ENCODE measurements at regions not wholly inside any gene's neighbourhood (a gene's known extent, or its start where the extent isn't known, plus 50 kb on each side); places are given as distances from the start of the nearest gene placed in this dataset.
A peak's percentile ranks its signal among the peaks of the same experiment; 100 is the strongest.

DNA sequence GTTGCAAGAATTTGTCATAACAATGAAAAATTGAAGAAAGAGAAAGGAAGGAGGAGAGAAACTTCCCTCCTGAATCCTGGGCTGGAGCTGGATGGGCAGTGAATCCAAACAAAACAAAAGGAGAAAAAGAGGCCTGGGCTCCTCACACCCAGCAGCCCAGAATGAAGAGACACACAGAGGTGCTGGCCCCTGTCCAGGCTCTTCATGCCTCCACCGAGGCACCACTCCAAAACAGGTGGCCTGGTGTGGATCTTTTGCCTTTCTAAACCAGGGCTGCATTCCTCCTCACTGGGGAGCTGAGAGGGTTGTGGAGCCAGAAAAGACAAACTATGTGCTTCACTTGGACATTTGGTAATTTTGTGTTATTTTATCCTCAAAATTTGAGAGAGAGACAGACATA, 76.0 kb downstream of the FAM124B start:
- Mint-ChIP-seq H3K4me1 (no peaks in the 10 kb centered on the region), H3K27ac (no peak overlapping the region), H3K36me3 (no peaks in the 10 kb centered on the region), H3K9me3 (no peaks in the 10 kb centered on the region), H3K27me3 (peaks cover 14% of the 10 kb centered on the region), H3K4me3 (no peak overlapping the region)

DNA sequence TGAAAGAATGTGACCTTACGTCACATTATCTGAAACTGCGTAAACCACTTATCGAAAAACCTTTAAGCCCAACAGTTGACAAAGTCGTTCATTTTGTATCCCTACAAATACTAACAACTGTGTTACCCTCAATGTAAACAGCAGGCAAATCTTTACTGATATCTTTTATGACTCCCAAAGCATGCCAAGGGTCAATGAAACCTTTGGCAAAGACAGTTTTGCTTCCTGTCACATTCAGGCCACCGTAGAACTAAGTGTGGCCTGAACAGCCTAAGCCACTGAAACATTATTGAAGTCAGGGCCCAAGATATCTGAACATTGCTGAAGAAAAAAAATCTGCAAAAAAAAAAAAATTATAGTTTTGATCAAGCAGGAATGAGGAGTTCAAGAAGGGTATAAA, 77.3 kb downstream of the FAM124B start:
- Mint-ChIP-seq H3K27me3 (peaks cover 14% of the 10 kb centered on the region), H3K4me3 (no peak overlapping the region), H3K36me3 (no peaks in the 10 kb centered on the region)

DNA sequence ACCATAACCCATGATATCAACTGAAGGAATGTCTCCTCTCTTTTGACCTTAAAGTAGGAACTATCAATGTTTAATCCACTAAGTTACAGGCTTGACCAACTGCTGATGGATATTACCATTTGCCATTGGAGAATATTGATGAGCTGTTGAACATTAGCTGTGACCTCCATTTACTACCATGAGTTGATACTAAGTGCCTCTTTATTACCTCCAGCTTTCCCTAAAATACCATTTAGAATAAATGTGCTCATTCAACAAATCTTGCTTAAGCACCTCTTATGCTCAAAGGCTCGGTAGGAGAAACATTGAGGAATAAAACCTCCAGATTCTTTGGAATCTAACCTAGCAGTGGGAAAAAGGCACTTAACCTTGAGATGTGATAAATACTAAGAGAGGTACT, 81.2 kb downstream of the FAM124B start:
- H3K36me3 Mint-ChIP-seq = no peaks in the 10 kb centered on the region
- no peak overlapping the region for H3K27ac Mint-ChIP-seq
- no peaks in the 10 kb centered on the region for H3K4me1 Mint-ChIP-seq
- H3K27me3 Mint-ChIP-seq = peaks cover 11% of the 10 kb centered on the region
- no peaks in the 10 kb centered on the region for H3K9me3 Mint-ChIP-seq
- no peak overlapping the region for H3K4me3 Mint-ChIP-seq

More for the DNA sequence above, 77.3 kb downstream of the FAM124B start:
- H3K4me1 Mint-ChIP-seq = no peaks in the 10 kb centered on the region
- H3K9me3 Mint-ChIP-seq = no peaks in the 10 kb centered on the region
- no peak overlapping the region for H3K27ac Mint-ChIP-seq

DNA sequence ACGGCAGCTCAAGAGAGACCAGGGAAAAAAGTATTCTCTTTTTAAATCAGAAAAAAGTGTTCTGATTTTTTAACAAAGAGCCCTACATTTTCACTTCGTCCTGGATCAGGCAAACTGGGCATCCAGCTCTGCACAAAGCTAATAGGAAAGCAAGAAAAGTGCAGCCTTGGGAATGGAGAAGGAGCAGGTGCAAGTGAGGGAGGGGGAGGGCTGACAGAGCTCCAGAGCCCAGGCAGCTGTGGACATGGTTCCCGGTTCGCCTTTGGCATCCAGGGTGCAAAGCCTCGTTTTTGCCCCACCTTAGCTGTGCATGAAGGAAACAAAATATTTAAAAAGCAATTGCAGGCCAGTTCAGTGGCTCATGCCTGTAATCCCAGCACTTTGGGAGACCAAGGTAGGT, 82.2 kb downstream of the FAM124B start:
- Mint-ChIP-seq H3K9me3 (no peaks in the 10 kb centered on the region), H3K36me3 (no peaks in the 10 kb centered on the region), H3K27ac (no peak overlapping the region), H3K4me3 (no peak overlapping the region), H3K27me3 (peaks cover 12% of the 10 kb centered on the region), H3K4me1 (no peaks in the 10 kb centered on the region)

DNA sequence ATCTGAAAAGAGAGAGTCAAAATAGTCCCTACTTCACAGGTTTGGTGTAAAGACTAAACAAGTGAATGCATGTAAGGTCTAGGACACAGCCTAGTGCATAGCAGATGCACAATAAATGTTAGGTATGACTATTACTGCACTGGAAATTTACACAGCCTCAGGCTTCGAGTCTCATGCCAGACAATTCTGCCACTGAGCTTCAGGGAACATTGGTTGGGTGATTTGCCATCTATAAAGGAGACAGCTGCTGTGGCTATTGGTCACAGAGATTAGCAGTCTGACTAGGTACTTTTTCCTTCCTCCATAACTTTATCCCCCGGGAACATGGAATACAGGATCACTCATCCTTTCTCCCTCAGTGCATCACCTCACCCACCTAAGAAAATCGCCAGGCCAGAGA, 89.2 kb downstream of the FAM124B start:
- no peak overlapping the region for H3K27ac Mint-ChIP-seq
- H3K4me3 Mint-ChIP-seq = no peak overlapping the region
- no peaks in the 10 kb centered on the region for H3K9me3 Mint-ChIP-seq
- H3K27me3 Mint-ChIP-seq = peaks cover 15% of the 10 kb centered on the region
- no peaks in the 10 kb centered on the region for H3K36me3 Mint-ChIP-seq
- H3K4me1 Mint-ChIP-seq = no peaks in the 10 kb centered on the region

DNA sequence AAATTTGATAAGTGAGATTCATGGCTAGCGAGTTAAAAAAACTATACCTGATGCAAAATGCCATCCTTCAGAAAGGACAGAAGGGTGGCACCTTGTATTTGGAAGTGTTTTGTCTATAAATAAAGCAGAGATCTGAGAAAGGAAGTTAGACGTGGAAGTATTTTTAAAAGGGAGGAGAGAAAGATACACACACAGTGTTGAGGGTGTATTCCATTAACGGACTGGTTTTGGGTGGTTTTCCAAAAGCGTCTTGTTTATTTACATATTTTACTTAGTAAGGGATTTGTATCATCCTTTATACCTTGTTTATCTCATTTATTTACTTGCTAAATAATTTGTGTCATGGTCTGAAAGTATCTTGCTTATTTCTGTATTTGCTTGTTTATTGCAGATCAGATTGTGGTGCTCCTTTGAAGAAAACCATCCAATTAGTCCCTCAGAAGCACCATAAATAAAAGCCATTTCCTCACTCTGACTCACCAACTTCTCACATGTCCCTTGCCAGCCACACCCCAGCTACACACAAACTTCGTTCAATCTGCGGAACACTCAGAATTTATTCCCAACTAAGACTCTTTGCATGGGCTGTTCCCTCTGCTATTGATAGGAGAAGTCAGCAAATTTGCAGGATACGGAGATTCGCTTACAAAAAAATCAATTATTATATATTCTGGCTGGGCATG, 90.8 kb downstream of the FAM124B start:
- no peaks in the 10 kb centered on the region for H3K4me1 Mint-ChIP-seq
- H3K36me3 Mint-ChIP-seq = no peaks in the 10 kb centered on the region
- peaks cover 13% of the 10 kb centered on the region for H3K27me3 Mint-ChIP-seq
- no peak overlapping the region for H3K27ac Mint-ChIP-seq
- no peaks in the 10 kb centered on the region for H3K9me3 Mint-ChIP-seq
- no peak overlapping the region for H3K4me3 Mint-ChIP-seq

DNA sequence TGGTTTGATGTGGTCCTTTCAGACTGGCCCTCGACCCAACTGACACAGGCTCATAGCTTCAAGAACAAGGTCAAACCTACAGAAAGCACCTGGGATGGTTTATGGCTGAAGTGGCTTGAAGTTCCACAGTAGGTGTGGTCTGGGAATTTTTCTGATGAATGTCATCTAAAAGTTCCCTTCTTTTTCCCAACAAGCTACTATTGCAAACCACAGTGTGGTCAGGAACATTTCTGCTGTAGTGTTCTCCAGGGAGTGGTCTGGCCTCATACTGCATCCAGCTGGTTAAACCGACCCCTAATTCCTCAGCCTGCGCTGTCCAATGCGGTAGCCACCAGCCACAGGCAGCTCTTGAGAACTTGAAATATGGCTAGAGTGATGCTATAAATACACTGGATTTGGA, 92.7 kb downstream of the FAM124B start:
- Mint-ChIP-seq H3K4me1 (no peaks in the 10 kb centered on the region), H3K36me3 (no peaks in the 10 kb centered on the region), H3K9me3 (no peaks in the 10 kb centered on the region)

DNA sequence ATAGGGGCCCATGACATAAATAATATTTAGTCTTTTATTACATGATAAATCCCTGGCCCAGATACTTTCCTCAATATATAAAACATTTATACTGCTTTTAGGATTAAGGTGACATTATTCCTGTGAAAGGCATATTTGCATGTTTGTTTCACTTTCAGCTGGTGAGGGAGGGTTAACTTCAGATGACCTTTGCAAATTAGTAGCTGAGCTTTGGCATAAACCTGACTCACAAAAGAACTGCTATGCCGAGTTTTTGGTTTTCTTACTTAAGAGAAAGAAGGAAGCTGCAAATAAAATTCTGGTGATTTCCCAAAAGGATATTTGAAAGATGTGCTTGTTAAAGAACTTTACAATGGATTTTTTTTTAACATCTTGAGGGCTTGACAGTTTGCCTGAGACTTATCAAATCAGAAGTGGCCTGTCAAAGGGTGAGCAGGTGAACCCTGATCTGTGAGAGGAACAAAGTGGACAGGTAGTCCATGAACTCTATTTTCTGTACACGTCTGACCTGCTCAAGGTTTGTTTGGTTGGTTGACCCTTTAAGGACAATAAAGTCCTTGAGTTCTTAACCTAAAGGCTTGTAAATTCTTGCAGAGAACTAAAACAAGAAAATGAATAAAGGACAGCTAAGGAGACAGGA, 93.5 kb downstream of the FAM124B start:
- H3K27me3 Mint-ChIP-seq = peaks cover 8% of the 10 kb centered on the region
- H3K4me3 Mint-ChIP-seq = no peak overlapping the region
- H3K4me1 Mint-ChIP-seq = no peaks in the 10 kb centered on the region
- H3K9me3 Mint-ChIP-seq = no peaks in the 10 kb centered on the region
- no peak overlapping the region for H3K27ac Mint-ChIP-seq
- no peaks in the 10 kb centered on the region for H3K36me3 Mint-ChIP-seq

More for the DNA sequence above, 92.7 kb downstream of the FAM124B start:
- Mint-ChIP-seq H3K27ac (no peak overlapping the region), H3K27me3 (peaks cover 8% of the 10 kb centered on the region), H3K4me3 (no peak overlapping the region)

DNA sequence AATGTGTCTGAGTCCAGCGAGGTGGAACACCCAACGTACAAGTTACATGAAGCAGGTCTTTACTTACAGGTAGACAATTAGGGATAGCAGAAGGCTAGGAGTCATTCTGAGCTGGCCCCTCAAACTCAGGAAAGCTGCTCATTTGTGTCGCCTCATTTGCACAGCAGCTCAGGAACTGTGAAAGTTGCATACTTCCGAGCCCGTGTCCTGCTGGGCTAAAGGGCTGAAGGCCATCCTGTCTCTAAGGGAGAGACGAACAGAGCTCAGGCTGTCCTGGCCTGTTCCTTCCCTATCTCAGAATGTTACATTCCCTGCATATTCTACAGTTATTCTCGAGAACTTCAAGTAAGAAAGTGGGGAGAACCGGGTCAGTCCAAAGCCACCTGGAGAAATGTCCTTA, 99.0 kb downstream of the FAM124B start:
- Mint-ChIP-seq H3K27ac (no peak overlapping the region), H3K4me1 (no peaks in the 10 kb centered on the region), H3K27me3 (no peaks in the 10 kb centered on the region), H3K9me3 (no peaks in the 10 kb centered on the region), H3K36me3 (no peaks in the 10 kb centered on the region), H3K4me3 (no peak overlapping the region)

DNA sequence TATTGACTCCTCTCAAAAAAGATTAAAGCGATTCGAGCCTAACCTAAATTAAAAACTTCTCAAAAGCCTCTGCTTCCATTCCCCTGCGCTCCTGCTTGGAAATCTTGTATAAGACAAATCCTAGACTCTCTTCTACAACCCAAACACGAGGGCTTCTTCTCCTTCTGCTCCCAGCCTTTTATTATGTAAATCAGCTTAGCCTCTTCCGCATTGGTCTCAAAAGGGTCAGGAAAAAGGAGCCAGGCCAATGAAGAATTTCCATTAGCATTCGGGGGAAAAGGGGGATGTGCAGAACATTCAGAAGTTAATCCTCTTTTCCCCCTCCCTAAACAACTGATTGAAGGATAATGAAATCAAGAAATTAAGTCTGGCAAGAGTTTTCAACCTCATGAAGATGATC, 107.9 kb downstream of the FAM124B start:
- Mint-ChIP-seq H3K27ac (no peak overlapping the region), H3K27me3 (peaks cover 24% of the 10 kb centered on the region), H3K4me3 (no peak overlapping the region), H3K36me3 (no peaks in the 10 kb centered on the region), H3K4me1 (no peaks in the 10 kb centered on the region), H3K9me3 (no peaks in the 10 kb centered on the region)

DNA sequence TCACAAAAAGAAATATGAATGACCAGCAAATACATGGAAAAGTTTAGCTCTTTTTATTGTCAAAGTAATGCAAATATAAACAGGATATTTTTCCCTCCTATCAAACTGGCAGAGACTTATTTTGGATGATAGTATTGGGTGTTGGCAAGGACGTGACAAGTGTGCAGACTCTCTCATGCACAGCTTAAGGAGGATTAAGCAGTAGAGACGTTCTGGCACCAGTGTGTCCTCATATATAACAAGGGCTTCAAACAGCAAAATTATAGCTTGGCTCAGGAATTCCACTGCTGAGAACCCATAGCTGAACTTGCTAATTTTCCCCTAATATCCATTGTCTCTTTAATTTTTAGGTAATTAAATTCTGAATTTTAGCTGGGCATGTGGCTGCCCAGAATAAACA, 114.4 kb downstream of the FAM124B start:
- peak overlapping the region; percentile 30 for H3K27ac Mint-ChIP-seq
- no peaks in the 10 kb centered on the region for H3K4me1 Mint-ChIP-seq
- H3K27me3 Mint-ChIP-seq = peaks cover 28% of the 10 kb centered on the region
- no peak overlapping the region for H3K4me3 Mint-ChIP-seq
- no peaks in the 10 kb centered on the region for H3K36me3 Mint-ChIP-seq
- H3K9me3 Mint-ChIP-seq = no peaks in the 10 kb centered on the region

DNA sequence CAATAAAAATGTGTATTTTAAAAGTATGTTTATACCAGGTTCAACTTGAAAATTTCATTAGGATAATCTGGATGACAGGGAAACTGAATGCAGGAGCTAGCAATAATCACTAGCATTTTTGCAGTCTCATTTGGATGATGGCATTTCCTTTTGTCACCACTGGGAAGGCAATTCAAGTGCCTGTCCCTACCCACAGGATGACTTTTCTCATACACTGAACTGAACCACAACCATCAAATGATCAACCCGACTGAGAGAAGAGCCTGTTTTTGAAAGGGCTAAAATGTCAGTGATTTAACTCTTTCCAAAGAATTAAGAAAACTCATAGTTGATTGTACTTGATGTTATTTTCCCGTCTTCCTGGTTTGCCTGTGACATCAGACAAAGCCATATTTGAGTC, 115.0 kb downstream of the FAM124B start:
- Mint-ChIP-seq H3K4me1 (no peaks in the 10 kb centered on the region), H3K27ac (no peak overlapping the region), H3K4me3 (no peak overlapping the region), H3K9me3 (no peaks in the 10 kb centered on the region), H3K27me3 (peaks cover 25% of the 10 kb centered on the region), H3K36me3 (no peaks in the 10 kb centered on the region)

DNA sequence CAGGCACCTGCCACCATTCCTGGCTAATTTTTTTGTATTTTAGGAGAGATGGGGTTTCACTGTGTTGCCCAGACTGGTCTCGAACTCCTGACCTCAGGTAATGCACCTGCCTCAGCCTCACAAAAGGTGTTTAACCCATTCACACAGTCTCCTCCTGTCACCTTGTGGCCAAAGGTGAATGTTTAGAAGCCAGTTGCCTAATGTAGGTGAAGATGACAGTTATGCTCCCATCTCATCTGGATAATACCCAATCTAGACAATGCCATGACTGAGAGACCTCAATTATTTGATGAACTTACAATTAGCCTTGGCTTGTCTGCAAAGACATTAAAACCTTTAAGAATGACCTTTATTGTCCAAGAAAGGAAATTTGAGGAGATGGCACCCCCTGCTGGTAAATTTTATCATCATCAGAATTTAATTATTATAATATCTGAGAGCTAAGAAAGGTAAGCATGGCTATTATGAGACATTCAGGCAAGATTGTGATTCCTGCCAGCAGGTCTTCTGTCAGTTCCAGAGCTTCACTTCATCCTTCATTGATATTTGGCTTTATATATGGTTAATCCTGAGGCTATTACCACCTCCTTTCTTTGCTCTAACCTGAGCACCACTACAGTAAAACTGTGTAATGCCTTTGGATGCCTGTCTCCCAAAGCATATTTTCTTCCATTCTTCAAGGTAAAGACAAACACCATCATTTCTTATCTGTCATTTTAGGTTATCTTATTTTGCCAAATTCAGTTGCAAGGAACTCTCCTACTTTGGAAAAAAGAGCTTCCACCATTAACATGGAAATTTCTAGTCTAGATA, 117.6 kb downstream of the FAM124B start:
- Mint-ChIP-seq H3K27ac (no peak overlapping the region), H3K4me3 (no peak overlapping the region), H3K36me3 (no peaks in the 10 kb centered on the region), H3K9me3 (no peaks in the 10 kb centered on the region), H3K4me1 (no peaks in the 10 kb centered on the region), H3K27me3 (peaks cover 17% of the 10 kb centered on the region)

DNA sequence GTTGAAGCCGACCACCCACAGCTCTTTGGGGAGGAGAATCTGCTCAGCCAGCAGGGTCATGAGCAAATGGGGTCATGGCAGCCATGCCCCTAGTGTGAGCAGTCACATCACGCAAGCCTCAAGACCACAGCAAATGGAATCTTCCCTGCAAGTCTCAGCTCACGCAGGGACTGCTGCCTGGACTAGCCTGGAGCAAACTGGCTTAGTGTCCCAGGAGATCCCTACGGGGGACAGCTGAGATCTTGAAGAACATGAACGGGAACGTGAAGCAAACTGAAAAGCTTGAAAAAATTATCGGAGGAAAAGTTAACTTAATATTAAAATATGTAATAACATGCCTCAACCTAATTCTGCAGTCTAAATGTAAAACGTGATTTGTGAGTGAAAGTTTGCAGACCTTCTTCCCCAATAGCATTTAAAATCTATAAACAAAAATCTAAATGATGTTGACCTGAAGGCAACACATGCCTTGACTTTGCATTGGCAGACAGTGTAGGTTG, 118.4 kb downstream of the FAM124B start:
- Mint-ChIP-seq H3K27ac (no peak overlapping the region), H3K4me1 (no peaks in the 10 kb centered on the region), H3K4me3 (no peak overlapping the region), H3K9me3 (no peaks in the 10 kb centered on the region), H3K27me3 (peaks cover 14% of the 10 kb centered on the region), H3K36me3 (no peaks in the 10 kb centered on the region)

DNA sequence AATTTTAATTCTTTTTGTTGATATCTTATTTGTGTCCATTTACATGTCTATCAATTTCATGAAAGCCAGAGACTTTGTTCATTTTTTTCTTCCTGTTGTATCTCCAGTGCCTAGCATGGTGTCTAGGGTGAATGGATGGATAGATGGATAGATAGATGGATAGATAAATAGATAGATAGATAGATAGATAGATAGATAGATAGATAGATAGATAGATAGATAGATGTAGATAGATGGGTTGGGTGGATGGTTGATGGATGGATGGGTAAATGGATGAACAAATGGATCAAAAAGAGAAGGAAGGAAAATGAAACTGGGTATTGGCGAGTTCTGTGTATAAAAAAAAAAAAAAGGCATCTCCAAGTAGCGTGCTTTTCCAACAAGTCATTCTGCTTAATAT, 120.5 kb downstream of the FAM124B start:
- no peak overlapping the region for H3K27ac Mint-ChIP-seq
- H3K9me3 Mint-ChIP-seq = no peaks in the 10 kb centered on the region
- H3K4me1 Mint-ChIP-seq = no peaks in the 10 kb centered on the region
- no peaks in the 10 kb centered on the region for H3K36me3 Mint-ChIP-seq
- H3K27me3 Mint-ChIP-seq = peaks cover 14% of the 10 kb centered on the region
- H3K4me3 Mint-ChIP-seq = no peak overlapping the region

DNA sequence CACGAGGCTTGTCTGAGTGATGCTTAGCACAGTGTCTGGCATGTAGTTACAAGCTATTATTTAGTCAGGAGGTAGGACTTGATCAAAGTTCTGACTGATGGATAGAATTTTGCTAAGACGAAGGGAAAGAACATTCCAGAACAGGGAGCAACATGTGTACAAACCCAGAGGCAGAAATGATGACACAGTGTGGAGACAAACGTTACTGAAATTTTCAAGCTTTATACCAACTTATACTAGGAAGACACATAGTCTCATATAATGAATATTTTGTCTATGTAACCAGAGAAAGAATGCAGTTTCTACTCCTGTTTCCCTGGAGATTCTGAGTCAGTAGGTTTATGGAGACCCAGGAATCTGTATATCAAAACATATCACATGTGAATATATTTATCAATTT, 123.4 kb downstream of the FAM124B start:
- H3K9me3 Mint-ChIP-seq = no peaks in the 10 kb centered on the region
- no peak overlapping the region for H3K27ac Mint-ChIP-seq
- H3K27me3 Mint-ChIP-seq = peaks cover 12% of the 10 kb centered on the region
- no peaks in the 10 kb centered on the region for H3K4me1 Mint-ChIP-seq
- no peaks in the 10 kb centered on the region for H3K36me3 Mint-ChIP-seq
- H3K4me3 Mint-ChIP-seq = no peak overlapping the region
